ENCODE measurements at regions not wholly inside any gene's neighbourhood (a gene's known extent, or its start where the extent isn't known, plus 50 kb on each side); places are given as distances from the start of the nearest gene placed in this dataset.
A peak's percentile ranks its signal among the peaks of the same experiment; 100 is the strongest.

GRCh38 chr9:755454-756381 is 85.8 kb upstream of the DMRT1 start:
- intact Hi-C loops (cut with micrococcal nuclease) = no loop called here
- ATAC-seq = peak in 1 of 3 donors; percentile 41
- WGBS (ENCODE audit: insufficient coverage) = 66% methylated on average over 12 of the region's 12 CpGs
- no peak for TF ChIP-seq CTCF (IDR thresholded peaks at IDR 0.05)
- Mint-ChIP-seq H3K4me3 (no peak overlapping the region), H3K4me1 (peaks cover 24 to 25% of the 10 kb centered on the region in 2 donors), H3K9me3 (no peaks in the 10 kb centered on the region), H3K36me3 (no peaks in the 10 kb centered on the region), H3K27me3 (ENCODE audit: low read depth in 2 of 2) (peaks cover 0 to 8% of the 10 kb centered on the region in 2 donors), H3K27ac (no peak overlapping the region)
- DNase-seq = no peak
- no peaks in the 10 kb centered on the region for H3K27me3 ChIP-seq (ENCODE audit: control insufficient read depth, insufficient read depth, low read length)
- H3K36me3 ChIP-seq (ENCODE audit: control insufficient read depth, insufficient read depth, low read length) = no peaks in the 10 kb centered on the region
- no peak overlapping the region for H3K27ac ChIP-seq (ENCODE audit: low read length)
- H3K9me3 ChIP-seq (ENCODE audit: control insufficient read depth, insufficient read depth, low read length) = no peaks in the 10 kb centered on the region
- H3K4me3 ChIP-seq (ENCODE audit: low read length) = no peak overlapping the region
- peaks cover 11% of the 10 kb centered on the region for H3K4me1 ChIP-seq (ENCODE audit: control insufficient read depth, insufficient read depth, low read length)

- H3K27me3 ChIP-seq (ENCODE audit: control insufficient read depth, insufficient read depth, low read length) = no peaks in the 10 kb centered on the region
- peaks cover 10% of the 10 kb centered on the region for H3K4me1 ChIP-seq (ENCODE audit: control insufficient read depth, insufficient read depth, low read length)
- H3K4me3 ChIP-seq (ENCODE audit: low read length) = no peak overlapping the region
- peaks cover 8% of the 10 kb centered on the region in 2 donors for H3K27me3 Mint-ChIP-seq (ENCODE audit: low read depth in 2 of 2)
- no peak overlapping the region for H3K27ac Mint-ChIP-seq
- ATAC-seq (peak in 1 of 3 donors; percentile 62), DNase-seq (peak in 1 of 2 donors; percentile 29)
- no peak for TF ChIP-seq CTCF (IDR thresholded peaks at IDR 0.05)
- H3K27ac ChIP-seq (ENCODE audit: low read length) = no peak overlapping the region
- H3K4me1 Mint-ChIP-seq = peaks cover 13 to 19% of the 10 kb centered on the region in 2 donors
- 71% methylated on average over 13 of the region's 13 CpGs for WGBS (ENCODE audit: insufficient coverage)
- intact Hi-C loops (cut with micrococcal nuclease) = no loop called here
- no peaks in the 10 kb centered on the region for H3K36me3 Mint-ChIP-seq
- no peaks in the 10 kb centered on the region for H3K9me3 ChIP-seq (ENCODE audit: control insufficient read depth, insufficient read depth, low read length)
- H3K9me3 Mint-ChIP-seq = no peaks in the 10 kb centered on the region
- no peaks in the 10 kb centered on the region for H3K36me3 ChIP-seq (ENCODE audit: control insufficient read depth, insufficient read depth, low read length)
- no peak overlapping the region for H3K4me3 Mint-ChIP-seq
Observed at GRCh38 chr9:757246-757881, 84.1 kb upstream of the DMRT1 start.

DNA sequence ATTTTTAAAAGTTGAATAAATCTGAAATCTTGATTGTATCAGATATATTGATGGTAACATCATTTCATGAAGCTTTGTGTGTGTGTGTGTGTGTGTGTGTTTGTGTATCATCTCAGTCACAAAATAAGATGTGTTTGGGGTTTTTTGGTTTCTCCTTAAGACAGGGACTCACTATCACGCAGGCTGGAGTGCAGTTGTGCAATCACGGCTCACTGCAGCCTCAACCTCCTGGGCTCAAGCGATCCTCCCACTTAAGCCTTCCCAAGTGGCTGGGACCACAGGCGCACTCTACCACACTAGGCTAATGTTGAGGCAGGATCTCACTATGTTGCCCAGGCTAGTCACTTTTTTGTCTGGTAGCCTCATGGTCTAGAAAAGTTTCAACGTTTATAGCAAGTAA is 83.4 kb upstream of the DMRT1 start:
- no peak for DNase-seq
- Histone ChIP-seq H3K4me1 (ENCODE audit: control insufficient read depth, insufficient read depth, low read length) (peaks cover 10% of the 10 kb centered on the region), H3K27ac (ENCODE audit: low read length) (no peak overlapping the region), H3K9me3 (ENCODE audit: control insufficient read depth, insufficient read depth, low read length) (no peaks in the 10 kb centered on the region), H3K27me3 (ENCODE audit: control insufficient read depth, insufficient read depth, low read length) (no peaks in the 10 kb centered on the region), H3K36me3 (ENCODE audit: control insufficient read depth, insufficient read depth, low read length) (no peaks in the 10 kb centered on the region), H3K4me3 (ENCODE audit: low read length) (no peak overlapping the region)
- TF ChIP-seq CTCF (IDR thresholded peaks at IDR 0.05) = no peak
- peaks cover 13 to 19% of the 10 kb centered on the region in 2 donors for H3K4me1 Mint-ChIP-seq
- no peak for ATAC-seq
- intact Hi-C loops (cut with micrococcal nuclease) = no loop called here
- 84% methylated on average over 4 of the region's 5 CpGs for WGBS (ENCODE audit: insufficient coverage)
- H3K27me3 Mint-ChIP-seq (ENCODE audit: low read depth in 2 of 2) = peaks cover 8 to 10% of the 10 kb centered on the region in 2 donors
- H3K36me3 Mint-ChIP-seq = no peaks in the 10 kb centered on the region
- H3K9me3 Mint-ChIP-seq = no peaks in the 10 kb centered on the region
- H3K27ac Mint-ChIP-seq = no peak overlapping the region
- no peak overlapping the region for H3K4me3 Mint-ChIP-seq
